IPS-15b (cell line): ENCODE measurements at regions not wholly inside any gene's neighbourhood (a gene's known extent, or its start where the extent isn't known, plus 50 kb on each side); places are given as distances from the start of the nearest gene placed in this dataset.

Experiments
- H3K27me3 ChIP-seq: one replicate; pipeline ENCODE4 v1.6.1; 2013; ENCODE audit warnings: low read length; ENCODE audit not compliant: control insufficient read depth, insufficient read depth
- H3K36me3 ChIP-seq: one replicate; pipeline ENCODE4 v1.6.1; 2013; ENCODE audit warnings: low read length; ENCODE audit not compliant: control insufficient read depth, insufficient read depth
- H3K4me1 ChIP-seq: one replicate; pipeline ENCODE4 v1.6.1; 2013; ENCODE audit warnings: mild to moderate bottlenecking, low read length; ENCODE audit not compliant: control insufficient read depth, insufficient read depth
- H3K4me3 ChIP-seq: one replicate; pipeline ENCODE4 v1.5.1; 2013; ENCODE audit warnings: low read depth, low read length
- H3K9ac ChIP-seq: one replicate; pipeline ENCODE4 v1.6.1; 2013; ENCODE audit warnings: low read depth, mild to moderate bottlenecking, low read length
- H3K9me3 ChIP-seq: one replicate; pipeline ENCODE4 v1.6.1; 2013; ENCODE audit warnings: mild to moderate bottlenecking, low read length; ENCODE audit not compliant: control insufficient read depth, insufficient read depth

DNA sequence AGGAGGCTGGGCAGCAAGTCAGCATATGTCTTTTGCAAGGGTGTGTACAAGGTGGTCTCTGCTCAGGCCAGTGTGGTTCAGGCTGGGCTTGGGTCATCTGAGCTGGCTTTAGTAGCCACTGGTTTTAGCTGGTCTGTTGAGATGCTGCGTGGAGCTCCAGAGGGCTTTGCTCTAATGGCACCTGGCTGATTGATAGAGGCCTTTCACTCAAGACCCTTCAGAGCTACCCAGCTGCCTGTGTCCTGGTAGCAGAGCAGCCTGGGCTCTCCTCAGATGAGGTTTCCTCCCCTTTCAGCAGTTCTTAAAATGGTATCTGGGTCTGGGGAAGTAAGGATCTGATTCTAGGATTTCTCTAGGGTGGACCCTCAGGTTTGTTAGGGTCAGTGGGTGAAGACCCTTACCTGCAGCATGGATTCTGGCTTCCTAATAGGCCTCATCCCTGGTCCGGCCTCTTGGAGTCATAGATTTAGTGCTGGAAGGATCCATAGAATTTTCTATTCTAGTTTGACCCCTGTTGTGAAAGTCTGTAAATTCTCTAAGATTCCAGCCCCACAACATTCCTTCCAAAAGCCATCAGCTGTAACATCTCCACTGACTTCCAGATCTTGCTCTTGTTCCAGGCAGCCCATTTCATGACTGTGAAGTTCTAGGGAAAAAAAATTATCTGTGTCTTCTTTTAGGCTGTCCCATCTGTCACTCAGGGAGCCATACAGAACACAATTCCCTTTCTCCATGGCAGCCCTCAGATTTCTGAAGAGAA, 190.2 kb upstream of the ZBED5 start:
- no peak overlapping the region for H3K9ac ChIP-seq
- H3K9me3 ChIP-seq = no peaks in the 10 kb centered on the region
- no peaks in the 10 kb centered on the region for H3K27me3 ChIP-seq
- H3K4me1 ChIP-seq = no peaks in the 10 kb centered on the region
- no peak overlapping the region for H3K4me3 ChIP-seq
- no peaks in the 10 kb centered on the region for H3K36me3 ChIP-seq

GRCh38 chr11:11046781-11047180, 188.9 kb upstream of the ZBED5 start:
- no peak overlapping the region for H3K4me3 ChIP-seq
- no peaks in the 10 kb centered on the region for H3K9me3 ChIP-seq
- no peaks in the 10 kb centered on the region for H3K4me1 ChIP-seq
- H3K9ac ChIP-seq = no peak overlapping the region
- no peaks in the 10 kb centered on the region for H3K36me3 ChIP-seq
- no peaks in the 10 kb centered on the region for H3K27me3 ChIP-seq

DNA sequence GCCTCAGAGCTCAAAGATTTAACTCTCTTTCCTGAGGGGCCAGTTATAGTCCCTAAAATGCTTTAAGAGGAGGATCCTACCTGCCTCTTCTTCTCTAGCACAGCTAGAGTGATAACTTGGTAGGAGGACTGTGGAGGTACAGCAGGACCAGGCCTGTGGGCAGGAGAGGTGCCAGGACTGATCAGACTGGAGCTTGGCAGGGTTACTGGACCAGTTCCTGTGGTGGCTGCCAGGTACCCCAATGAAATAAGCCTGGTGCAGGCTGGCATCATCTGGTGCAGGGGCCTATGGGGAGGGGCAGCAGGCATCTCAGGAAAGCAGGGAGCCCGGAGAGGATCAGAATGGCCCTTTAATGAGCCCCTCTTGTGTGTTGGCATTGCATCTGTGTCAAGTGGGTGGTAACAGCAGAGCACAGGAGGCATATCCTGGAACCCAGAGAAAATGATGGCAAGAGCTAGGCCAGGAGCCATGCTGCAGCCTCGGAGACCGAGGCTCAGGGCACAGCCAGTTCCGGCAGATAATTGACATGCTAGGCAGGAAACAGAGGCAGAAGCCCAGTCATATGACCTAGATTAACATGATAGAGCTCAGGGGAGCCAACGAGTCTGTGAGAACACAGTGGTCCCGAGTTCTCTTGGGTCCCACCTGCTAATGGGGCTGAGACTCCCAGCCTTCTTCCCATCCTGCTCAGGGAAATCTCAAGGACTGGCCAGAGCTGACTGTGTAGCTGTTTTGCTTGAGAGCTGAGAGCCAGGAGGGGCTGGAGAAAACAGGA, 187.5 kb upstream of the ZBED5 start:
- H3K27me3 ChIP-seq = no peaks in the 10 kb centered on the region
- H3K36me3 ChIP-seq = no peaks in the 10 kb centered on the region
- no peak overlapping the region for H3K9ac ChIP-seq
- H3K4me3 ChIP-seq = no peak overlapping the region
- H3K4me1 ChIP-seq = no peaks in the 10 kb centered on the region
- H3K9me3 ChIP-seq = no peaks in the 10 kb centered on the region

GRCh38 chr11:11044137-11044855, 186.4 kb upstream of the ZBED5 start:
- Histone ChIP-seq H3K36me3 (no peaks in the 10 kb centered on the region), H3K4me3 (no peak overlapping the region), H3K4me1 (no peaks in the 10 kb centered on the region), H3K9me3 (no peaks in the 10 kb centered on the region), H3K9ac (no peak overlapping the region), H3K27me3 (no peaks in the 10 kb centered on the region)

- Histone ChIP-seq H3K4me1 (no peaks in the 10 kb centered on the region), H3K27me3 (no peaks in the 10 kb centered on the region), H3K36me3 (no peaks in the 10 kb centered on the region), H3K9me3 (no peaks in the 10 kb centered on the region), H3K4me3 (no peak overlapping the region), H3K9ac (no peak overlapping the region)
These were observed 185.9 kb upstream of the ZBED5 start for GRCh38 chr11:11043721-11044120.

DNA sequence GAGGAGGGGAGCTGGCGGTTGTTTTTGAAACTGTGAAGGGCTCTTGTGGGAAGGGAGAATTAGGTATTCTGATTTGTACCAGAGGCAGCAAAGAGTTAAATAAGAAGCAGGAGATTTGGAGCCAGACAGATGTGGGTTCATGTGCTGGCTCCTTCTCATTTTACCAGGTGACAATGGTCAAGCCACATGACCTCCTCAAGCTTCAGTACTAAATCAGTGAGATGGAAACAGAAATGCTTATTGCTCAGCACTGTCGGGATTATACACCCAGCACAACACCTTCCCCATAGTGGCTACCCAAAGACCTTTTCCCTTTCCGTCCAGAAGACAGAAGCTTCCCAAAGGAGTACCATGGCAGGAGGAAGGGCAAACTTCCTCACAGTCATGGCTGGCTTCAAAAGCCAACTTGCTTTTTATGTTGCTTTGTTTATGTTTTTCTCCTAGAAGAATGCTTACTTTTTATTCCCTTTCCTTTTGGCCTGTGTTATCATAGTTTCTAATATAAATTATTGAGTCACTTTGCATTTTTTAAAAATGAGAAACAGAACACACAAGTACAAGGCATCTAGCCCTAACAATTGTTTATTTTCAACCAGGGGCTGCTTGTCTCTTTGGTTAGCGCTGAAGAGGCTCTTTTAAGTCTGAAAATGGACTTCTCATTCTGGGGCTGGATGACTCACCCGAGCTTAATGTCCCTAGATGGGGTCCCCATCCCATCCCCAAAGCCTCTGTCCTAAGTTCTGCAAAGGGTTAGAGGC, 181.5 kb upstream of the ZBED5 start:
- H3K27me3 ChIP-seq = no peaks in the 10 kb centered on the region
- H3K4me3 ChIP-seq = no peak overlapping the region
- H3K4me1 ChIP-seq = no peaks in the 10 kb centered on the region
- H3K36me3 ChIP-seq = no peaks in the 10 kb centered on the region
- no peak overlapping the region for H3K9ac ChIP-seq
- no peaks in the 10 kb centered on the region for H3K9me3 ChIP-seq

DNA sequence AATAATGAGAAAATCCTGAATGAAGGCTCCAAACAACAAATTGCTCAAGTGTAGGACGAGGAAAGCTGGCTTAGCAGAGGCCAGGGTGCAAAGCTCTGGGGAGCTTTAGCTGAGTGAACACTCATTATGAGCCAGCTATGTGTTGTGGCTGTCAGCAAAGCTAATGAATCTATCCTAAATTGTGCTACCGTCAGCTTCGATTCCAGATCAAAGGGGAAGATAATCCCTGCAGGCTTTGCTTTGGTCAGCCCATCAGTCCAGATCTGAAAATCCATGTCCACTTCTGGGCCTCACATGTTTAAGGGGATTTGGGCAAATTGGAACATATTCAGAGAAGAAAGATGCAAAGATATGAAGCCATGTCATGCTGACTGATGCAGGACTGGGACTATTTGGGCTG, 180.9 kb upstream of the ZBED5 start:
- Histone ChIP-seq H3K9me3 (no peaks in the 10 kb centered on the region), H3K36me3 (no peaks in the 10 kb centered on the region), H3K9ac (no peak overlapping the region), H3K27me3 (no peaks in the 10 kb centered on the region), H3K4me1 (no peaks in the 10 kb centered on the region), H3K4me3 (no peak overlapping the region)

- Histone ChIP-seq H3K4me1 (no peaks in the 10 kb centered on the region), H3K27me3 (no peaks in the 10 kb centered on the region), H3K9me3 (no peaks in the 10 kb centered on the region)
These were observed 180.5 kb upstream of the ZBED5 start for GRCh38 chr11:11038352-11038751.

GRCh38 chr11:11036848-11037732, 179.2 kb upstream of the ZBED5 start:
- H3K36me3 ChIP-seq = no peaks in the 10 kb centered on the region
- no peaks in the 10 kb centered on the region for H3K9me3 ChIP-seq
- H3K4me3 ChIP-seq = no peak overlapping the region
- no peaks in the 10 kb centered on the region for H3K4me1 ChIP-seq
- no peak overlapping the region for H3K9ac ChIP-seq
- H3K27me3 ChIP-seq = no peaks in the 10 kb centered on the region

More at GRCh38 chr11:11038352-11038751, 180.5 kb upstream of the ZBED5 start:
- Histone ChIP-seq H3K36me3 (no peaks in the 10 kb centered on the region), H3K4me3 (no peak overlapping the region), H3K9ac (no peak overlapping the region)

GRCh38 chr11:11036185-11036847, 178.5 kb upstream of the ZBED5 start:
- Histone ChIP-seq H3K4me1 (no peaks in the 10 kb centered on the region), H3K4me3 (no peak overlapping the region), H3K36me3 (no peaks in the 10 kb centered on the region), H3K9ac (no peak overlapping the region), H3K9me3 (no peaks in the 10 kb centered on the region), H3K27me3 (no peaks in the 10 kb centered on the region)
